K562 (cell line): ENCODE measurements at regions not wholly inside any gene's neighbourhood (a gene's known extent, or its start where the extent isn't known, plus 50 kb on each side); places are given as distances from the start of the nearest gene placed in this dataset.
A peak's percentile ranks its signal among the peaks of the same experiment; 100 is the strongest.

Experiments
- BDP1 ChIP-seq: IDR thresholded peaks from 3 replicates; pipeline ENCODE4 v1.6.1; 2011; ENCODE audit not compliant: insufficient read length, insufficient read depth
- CHD2 ChIP-seq: IDR thresholded peaks from 2 replicates; pipeline ENCODE4 v1.6.1; 2011; ENCODE audit warnings: low read depth, low read length
- SMC3 ChIP-seq: conservative IDR thresholded peaks from 2 replicates; pipeline ENCODE4 v1.6.1; 2011; ENCODE audit warnings: low read depth, low read length, improper control_type of control experiment; ENCODE audit not compliant: insufficient read depth
- STAG1 ChIP-seq: sonication (generic); formaldehyde crosslinking; IDR thresholded peaks from 2 replicates; pipeline ENCODE4 v1.5.0; 2020; ENCODE audit warnings: missing genetic modification reagents, borderline replicate concordance
- TF ChIP-seq, protein P1 (sequence below), 2 experiments: fragments of 450-650 bp; formaldehyde crosslinking in 1 of 2; IDR thresholded peaks; 2 replicates each; pipeline versions ENCODE4 v1.4.0 to v1.6.1; 2014 to 2020; ENCODE audit warnings: mild to moderate bottlenecking in 2 of 2, borderline replicate concordance in 1 of 2, low read depth in 1 of 2
- TF ChIP-seq, protein P2 (sequence below): sonication (generic); formaldehyde crosslinking; IDR thresholded peaks from 2 replicates; pipeline ENCODE4 v1.8.1; 2022; ENCODE audit warnings: missing genetic modification reagents
- TF ChIP-seq, protein P3 (sequence below), 2 experiments: IDR thresholded peaks in 1 of 2; conservative IDR thresholded peaks in 1 of 2; 2 replicates each; pipeline ENCODE4 v1.6.1; 2016; ENCODE audit warnings: low read depth in 2 of 2, mild to moderate bottlenecking in 1 of 2, missing compliant biosample characterization in 1 of 2, missing genetic modification characterization in 1 of 2, moderate library complexity in 1 of 2
- TF ChIP-seq, protein P4 (sequence below): fragments of 250-450 bp; sonication (Bioruptor Pico); IDR thresholded peaks from 2 replicates; pipeline ENCODE4 v1.5.0; 2021

DNA sequence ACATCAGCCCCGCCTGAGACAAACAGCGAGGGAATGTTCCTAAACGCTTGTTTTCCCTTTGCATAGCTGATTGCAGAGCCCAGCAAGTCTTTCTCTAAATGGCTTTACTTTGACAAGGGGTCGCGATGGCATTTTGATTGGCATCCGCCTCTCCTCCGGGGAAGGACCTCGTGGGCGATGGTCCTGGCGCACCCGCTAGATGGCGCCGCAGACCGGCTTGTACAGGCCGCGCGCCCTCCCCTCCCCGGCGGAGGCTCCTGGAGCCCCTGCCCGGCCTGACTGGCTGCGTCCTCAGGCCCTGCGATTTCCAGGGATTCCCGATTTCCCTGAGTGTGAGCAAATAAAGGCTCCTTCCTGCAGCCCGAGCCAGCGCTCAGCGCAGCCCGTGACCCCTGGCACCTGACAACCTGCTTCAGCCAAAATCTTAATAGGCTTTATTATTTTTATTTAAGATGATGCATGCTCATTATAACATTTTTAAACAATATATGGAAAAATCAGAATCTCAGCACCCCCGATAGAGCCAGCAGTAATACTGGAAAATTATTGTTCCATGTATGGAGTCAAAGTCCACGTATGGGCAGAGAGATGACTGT lies 468.3 kb downstream of the AACS start (continued):
- TF ChIP-seq, protein P1, sequence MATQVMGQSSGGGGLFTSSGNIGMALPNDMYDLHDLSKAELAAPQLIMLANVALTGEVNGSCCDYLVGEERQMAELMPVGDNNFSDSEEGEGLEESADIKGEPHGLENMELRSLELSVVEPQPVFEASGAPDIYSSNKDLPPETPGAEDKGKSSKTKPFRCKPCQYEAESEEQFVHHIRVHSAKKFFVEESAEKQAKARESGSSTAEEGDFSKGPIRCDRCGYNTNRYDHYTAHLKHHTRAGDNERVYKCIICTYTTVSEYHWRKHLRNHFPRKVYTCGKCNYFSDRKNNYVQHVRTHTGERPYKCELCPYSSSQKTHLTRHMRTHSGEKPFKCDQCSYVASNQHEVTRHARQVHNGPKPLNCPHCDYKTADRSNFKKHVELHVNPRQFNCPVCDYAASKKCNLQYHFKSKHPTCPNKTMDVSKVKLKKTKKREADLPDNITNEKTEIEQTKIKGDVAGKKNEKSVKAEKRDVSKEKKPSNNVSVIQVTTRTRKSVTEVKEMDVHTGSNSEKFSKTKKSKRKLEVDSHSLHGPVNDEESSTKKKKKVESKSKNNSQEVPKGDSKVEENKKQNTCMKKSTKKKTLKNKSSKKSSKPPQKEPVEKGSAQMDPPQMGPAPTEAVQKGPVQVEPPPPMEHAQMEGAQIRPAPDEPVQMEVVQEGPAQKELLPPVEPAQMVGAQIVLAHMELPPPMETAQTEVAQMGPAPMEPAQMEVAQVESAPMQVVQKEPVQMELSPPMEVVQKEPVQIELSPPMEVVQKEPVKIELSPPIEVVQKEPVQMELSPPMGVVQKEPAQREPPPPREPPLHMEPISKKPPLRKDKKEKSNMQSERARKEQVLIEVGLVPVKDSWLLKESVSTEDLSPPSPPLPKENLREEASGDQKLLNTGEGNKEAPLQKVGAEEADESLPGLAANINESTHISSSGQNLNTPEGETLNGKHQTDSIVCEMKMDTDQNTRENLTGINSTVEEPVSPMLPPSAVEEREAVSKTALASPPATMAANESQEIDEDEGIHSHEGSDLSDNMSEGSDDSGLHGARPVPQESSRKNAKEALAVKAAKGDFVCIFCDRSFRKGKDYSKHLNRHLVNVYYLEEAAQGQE (IDR thresholded peaks at IDR 0.05; ENCODE audit: borderline replicate concordance): peak; percentile 53; the same call in 1 of the 2 replicates
- TF ChIP-seq, protein P1 (CRISPR knock-in tag; IDR thresholded peaks at IDR 0.05; ENCODE audit: low read depth): no peak
- TF ChIP-seq STAG1: peak; percentile 83
- no peak for TF ChIP-seq BDP1
- TF ChIP-seq, protein P2, sequence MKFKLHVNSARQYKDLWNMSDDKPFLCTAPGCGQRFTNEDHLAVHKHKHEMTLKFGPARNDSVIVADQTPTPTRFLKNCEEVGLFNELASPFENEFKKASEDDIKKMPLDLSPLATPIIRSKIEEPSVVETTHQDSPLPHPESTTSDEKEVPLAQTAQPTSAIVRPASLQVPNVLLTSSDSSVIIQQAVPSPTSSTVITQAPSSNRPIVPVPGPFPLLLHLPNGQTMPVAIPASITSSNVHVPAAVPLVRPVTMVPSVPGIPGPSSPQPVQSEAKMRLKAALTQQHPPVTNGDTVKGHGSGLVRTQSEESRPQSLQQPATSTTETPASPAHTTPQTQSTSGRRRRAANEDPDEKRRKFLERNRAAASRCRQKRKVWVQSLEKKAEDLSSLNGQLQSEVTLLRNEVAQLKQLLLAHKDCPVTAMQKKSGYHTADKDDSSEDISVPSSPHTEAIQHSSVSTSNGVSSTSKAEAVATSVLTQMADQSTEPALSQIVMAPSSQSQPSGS (CRISPR knock-in tag): no peak
- no peak for TF ChIP-seq CHD2
- TF ChIP-seq, protein P3, sequence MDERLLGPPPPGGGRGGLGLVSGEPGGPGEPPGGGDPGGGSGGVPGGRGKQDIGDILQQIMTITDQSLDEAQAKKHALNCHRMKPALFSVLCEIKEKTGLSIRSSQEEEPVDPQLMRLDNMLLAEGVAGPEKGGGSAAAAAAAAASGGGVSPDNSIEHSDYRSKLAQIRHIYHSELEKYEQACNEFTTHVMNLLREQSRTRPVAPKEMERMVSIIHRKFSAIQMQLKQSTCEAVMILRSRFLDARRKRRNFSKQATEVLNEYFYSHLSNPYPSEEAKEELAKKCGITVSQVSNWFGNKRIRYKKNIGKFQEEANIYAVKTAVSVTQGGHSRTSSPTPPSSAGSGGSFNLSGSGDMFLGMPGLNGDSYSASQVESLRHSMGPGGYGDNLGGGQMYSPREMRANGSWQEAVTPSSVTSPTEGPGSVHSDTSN (CRISPR knock-in tag; IDR thresholded peaks at IDR 0.05; ENCODE audit: low read depth): no peak
- TF ChIP-seq, protein P3 (tag; conservative IDR thresholded peaks at IDR 0.05; ENCODE audit: low read depth): peak; percentile 31; the same call in 1 of the 2 replicates
- TF ChIP-seq, protein P4, sequence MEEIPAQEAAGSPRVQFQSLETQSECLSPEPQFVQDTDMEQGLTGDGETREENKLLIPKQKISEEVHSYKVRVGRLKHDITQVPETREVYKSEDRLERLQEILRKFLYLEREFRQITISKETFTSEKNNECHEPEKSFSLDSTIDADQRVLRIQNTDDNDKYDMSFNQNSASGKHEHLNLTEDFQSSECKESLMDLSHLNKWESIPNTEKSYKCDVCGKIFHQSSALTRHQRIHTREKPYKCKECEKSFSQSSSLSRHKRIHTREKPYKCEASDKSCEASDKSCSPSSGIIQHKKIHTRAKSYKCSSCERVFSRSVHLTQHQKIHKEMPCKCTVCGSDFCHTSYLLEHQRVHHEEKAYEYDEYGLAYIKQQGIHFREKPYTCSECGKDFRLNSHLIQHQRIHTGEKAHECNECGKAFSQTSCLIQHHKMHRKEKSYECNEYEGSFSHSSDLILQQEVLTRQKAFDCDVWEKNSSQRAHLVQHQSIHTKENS: no peak
- TF ChIP-seq SMC3: peak; percentile 55
